ENCODE measurements at regions not wholly inside any gene's neighbourhood (a gene's known extent, or its start where the extent isn't known, plus 50 kb on each side); places are given as distances from the start of the nearest gene placed in this dataset.

DNA sequence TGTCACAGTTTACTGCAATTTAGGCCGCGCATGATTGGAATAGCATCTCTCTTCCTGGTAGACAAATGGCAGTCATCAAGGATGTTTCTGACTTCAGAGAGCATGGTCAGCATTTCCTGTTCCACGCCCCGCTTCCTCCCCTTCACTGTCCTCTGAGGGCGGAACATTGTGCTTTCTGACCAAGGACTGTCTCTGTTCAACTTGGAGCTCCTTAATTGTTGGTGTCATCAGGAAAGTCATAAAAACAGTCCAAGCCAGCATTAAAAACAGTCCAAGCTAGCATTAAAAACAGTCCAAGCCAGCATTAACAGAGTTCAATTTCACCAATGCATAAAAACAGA lies 301.3 kb upstream of the IRX4 start (continued):
- TF ChIP-seq ELF1 (IDR thresholded peaks at IDR 0.05; ENCODE audit: borderline replicate concordance, low read depth) (no peak), SP1 (IDR thresholded peaks at IDR 0.05; ENCODE audit: low read depth) (no peak), POLR2A (IDR thresholded peaks at IDR 0.05; ENCODE audit: borderline replicate concordance, extremely low read depth, insufficient read depth, insufficient read length) (no peak), SRF (IDR thresholded peaks at IDR 0.05; ENCODE audit: low read depth) (no peak), CEBPB (IDR thresholded peaks at IDR 0.05; ENCODE audit: low read depth) (no peak), YY1 (IDR thresholded peaks at IDR 0.05; ENCODE audit: extremely low read depth, insufficient replicate concordance, low read depth, low read length) (no peak), EZH2 (IDR thresholded peaks at IDR 0.05) (no peak), ZBTB33 (IDR thresholded peaks at IDR 0.05; ENCODE audit: extremely low read depth, insufficient replicate concordance, low read length) (no peak), SIN3A (IDR thresholded peaks at IDR 0.05; ENCODE audit: low read depth) (no peak), JUND (IDR thresholded peaks at IDR 0.05) (no peak), FOSL1 (IDR thresholded peaks at IDR 0.05; ENCODE audit: low read depth) (no peak), RAD21 (IDR thresholded peaks at IDR 0.05; ENCODE audit: low read depth) (no peak), POLR2AphosphoS5 (IDR thresholded peaks at IDR 0.05; ENCODE audit: low read depth, low read length) (no peak)
- TF ChIP-seq, protein P1, sequence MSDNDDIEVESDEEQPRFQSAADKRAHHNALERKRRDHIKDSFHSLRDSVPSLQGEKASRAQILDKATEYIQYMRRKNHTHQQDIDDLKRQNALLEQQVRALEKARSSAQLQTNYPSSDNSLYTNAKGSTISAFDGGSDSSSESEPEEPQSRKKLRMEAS (IDR thresholded peaks at IDR 0.05), result no peak

DNA sequence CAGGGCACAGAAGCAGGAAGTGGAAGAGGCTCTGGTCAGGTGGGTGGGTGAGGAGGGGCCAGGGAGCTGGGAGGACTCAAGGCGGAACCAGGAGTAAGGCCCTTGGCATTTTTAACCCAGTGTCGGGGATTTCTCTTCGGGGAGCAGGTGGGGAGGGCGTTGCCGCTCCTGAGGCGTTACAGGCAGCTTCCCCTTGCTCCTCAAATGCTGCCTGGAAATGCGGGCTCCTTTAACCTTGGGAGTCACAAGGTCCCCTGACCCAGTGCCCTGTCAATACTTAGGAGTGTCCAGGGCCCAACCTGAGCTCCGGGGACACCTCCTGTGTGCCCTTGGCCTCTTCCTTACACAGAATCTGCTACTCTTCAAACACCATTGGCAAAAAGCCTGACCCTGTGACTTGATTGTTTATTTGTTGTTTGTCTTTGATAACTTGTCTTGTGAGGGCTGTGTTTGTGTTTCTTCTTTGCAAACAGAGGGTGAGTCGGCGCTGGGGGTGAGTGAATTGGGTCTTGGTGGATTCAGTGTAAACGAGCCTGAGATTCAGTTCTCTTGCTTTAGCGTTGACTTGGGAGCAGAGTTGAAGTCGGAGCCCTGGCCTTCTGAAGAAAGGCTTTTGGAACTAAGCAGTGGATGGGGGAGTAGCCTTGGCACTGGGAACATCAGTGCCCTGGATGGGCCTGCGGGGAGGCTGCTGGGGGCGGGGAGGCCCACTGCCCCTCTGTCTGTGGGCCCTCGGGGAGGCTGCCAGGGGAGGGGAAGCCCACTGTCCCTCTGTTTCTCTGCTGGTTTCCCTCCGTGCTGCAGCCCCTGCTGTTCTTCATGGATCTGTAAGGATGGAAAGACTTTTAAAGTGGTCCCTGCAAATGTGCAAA lies 300.7 kb upstream of the IRX4 start:
- H4K20me1 ChIP-seq (ENCODE audit: insufficient read depth), result no peaks in the 10 kb centered on the region
- H3K27me3 ChIP-seq (ENCODE audit: insufficient read depth, low read length), result peaks cover 2% of the 10 kb centered on the region; the same call in 1 of the 2 replicates
- H3K79me2 ChIP-seq (ENCODE audit: insufficient read depth, low read length), result no peaks in the 10 kb centered on the region
- no peak overlapping the region for H2AFZ ChIP-seq (ENCODE audit: low read depth, low read length, poor library complexity, severe bottlenecking)
- no peak overlapping the region for H3K4me3 ChIP-seq (replicated peaks in 1 of 2; ENCODE audit: low read depth in 1 of 2, low read length in 2 of 2)
- no TSS peak for BruUV-seq (replicated peaks)
- H3K9me2 ChIP-seq (ENCODE audit: insufficient read depth), result no peaks in the 10 kb centered on the region
- H3K4me2 ChIP-seq (ENCODE audit: low read length), result no peak overlapping the region
- TF ChIP-seq POLR2AphosphoS5 (IDR thresholded peaks at IDR 0.05; ENCODE audit: low read depth, low read length), result no peak
- no peak for TF ChIP-seq ELF1 (IDR thresholded peaks at IDR 0.05; ENCODE audit: borderline replicate concordance, low read depth)
- TF ChIP-seq, protein P2, sequence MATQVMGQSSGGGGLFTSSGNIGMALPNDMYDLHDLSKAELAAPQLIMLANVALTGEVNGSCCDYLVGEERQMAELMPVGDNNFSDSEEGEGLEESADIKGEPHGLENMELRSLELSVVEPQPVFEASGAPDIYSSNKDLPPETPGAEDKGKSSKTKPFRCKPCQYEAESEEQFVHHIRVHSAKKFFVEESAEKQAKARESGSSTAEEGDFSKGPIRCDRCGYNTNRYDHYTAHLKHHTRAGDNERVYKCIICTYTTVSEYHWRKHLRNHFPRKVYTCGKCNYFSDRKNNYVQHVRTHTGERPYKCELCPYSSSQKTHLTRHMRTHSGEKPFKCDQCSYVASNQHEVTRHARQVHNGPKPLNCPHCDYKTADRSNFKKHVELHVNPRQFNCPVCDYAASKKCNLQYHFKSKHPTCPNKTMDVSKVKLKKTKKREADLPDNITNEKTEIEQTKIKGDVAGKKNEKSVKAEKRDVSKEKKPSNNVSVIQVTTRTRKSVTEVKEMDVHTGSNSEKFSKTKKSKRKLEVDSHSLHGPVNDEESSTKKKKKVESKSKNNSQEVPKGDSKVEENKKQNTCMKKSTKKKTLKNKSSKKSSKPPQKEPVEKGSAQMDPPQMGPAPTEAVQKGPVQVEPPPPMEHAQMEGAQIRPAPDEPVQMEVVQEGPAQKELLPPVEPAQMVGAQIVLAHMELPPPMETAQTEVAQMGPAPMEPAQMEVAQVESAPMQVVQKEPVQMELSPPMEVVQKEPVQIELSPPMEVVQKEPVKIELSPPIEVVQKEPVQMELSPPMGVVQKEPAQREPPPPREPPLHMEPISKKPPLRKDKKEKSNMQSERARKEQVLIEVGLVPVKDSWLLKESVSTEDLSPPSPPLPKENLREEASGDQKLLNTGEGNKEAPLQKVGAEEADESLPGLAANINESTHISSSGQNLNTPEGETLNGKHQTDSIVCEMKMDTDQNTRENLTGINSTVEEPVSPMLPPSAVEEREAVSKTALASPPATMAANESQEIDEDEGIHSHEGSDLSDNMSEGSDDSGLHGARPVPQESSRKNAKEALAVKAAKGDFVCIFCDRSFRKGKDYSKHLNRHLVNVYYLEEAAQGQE (IDR thresholded peaks at IDR 0.05; ENCODE audit: low read depth), result no peak
- TF ChIP-seq EGR1 (IDR thresholded peaks at IDR 0.05; ENCODE audit: low read depth), result no peak
- no peak for TF ChIP-seq ZNF274 (IDR thresholded peaks at IDR 0.05; ENCODE audit: low read depth, low read length)
- no peak for TF ChIP-seq RAD21 (IDR thresholded peaks at IDR 0.05; ENCODE audit: low read depth)
- no peak for TF ChIP-seq JUND (IDR thresholded peaks at IDR 0.05)
- TF ChIP-seq, protein P1 (IDR thresholded peaks at IDR 0.05), result no peak
- ChIA-PET POLR2A (no interaction called here), CTCF (no interaction called here), RAD21 (ENCODE audit: low non-redundant PET in 1 of 2, low total read pairs in 2 of 2, uncharacterized antibody in 2 of 2, unreplicated experiment in 2 of 2) (no interaction called here)
- DNase-seq (ENCODE audit: low read depth, low spot score) (no peak), ATAC-seq (no peak)
- no peaks in the 10 kb centered on the region for H3K9me3 ChIP-seq (ENCODE audit: control insufficient read depth in 1 of 2, insufficient read depth in 1 of 2, low read depth in 1 of 2, low read length in 2 of 2)
- H3K27ac ChIP-seq (ENCODE audit: low read depth, low read length), result no peak overlapping the region
- intact Hi-C loops (cut with micrococcal nuclease), result no loop called here
- H3K9ac ChIP-seq (ENCODE audit: low read length), result no peak overlapping the region
- H3K36me3 ChIP-seq (ENCODE audit: control insufficient read depth in 1 of 2, insufficient read depth in 2 of 2, low read length in 2 of 2), result no peaks in the 10 kb centered on the region
- H3K4me1 ChIP-seq (ENCODE audit: control insufficient read depth in 1 of 2, insufficient read depth in 2 of 2, low read length in 2 of 2), result no peaks in the 10 kb centered on the region

Measured in HCT116 (cell line).